ENCODE measurements at regions not wholly inside any gene's neighbourhood (a gene's known extent, or its start where the extent isn't known, plus 50 kb on each side); places are given as distances from the start of the nearest gene placed in this dataset.
A peak's percentile ranks its signal among the peaks of the same experiment; 100 is the strongest.

GRCh38 chr6:6994796-6995195 is 113.0 kb upstream of the RREB1 start:
- H3K4me2 ChIP-seq (ENCODE audit: insufficient read depth, low read length), result no peak overlapping the region
- BruUV-seq (replicated peaks), result no TSS peak
- no peak overlapping the region for H3K27ac ChIP-seq (ENCODE audit: extremely low read depth, low read depth, low read length)
- ATAC-seq (no peak), FAIRE-seq (no peak), DNase-seq (ENCODE audit: extremely low read depth in 1 of 4, low spot score in 3 of 4) (no peak)
- H3K9me1 ChIP-seq (ENCODE audit: control insufficient read depth, insufficient read depth, low read length), result no peaks in the 10 kb centered on the region
- intact Hi-C loops (cut with micrococcal nuclease), result no loop called here
- POLR2A ChIA-PET, result interaction anchor here (1.3 kb wide), 1 partner anchor 19 kb away, joined by 5 read pairs; no protein-coding TSS in a partner anchor
- H3K79me2 ChIP-seq (ENCODE audit: control insufficient read depth, insufficient read depth, low read length), result no peaks in the 10 kb centered on the region
- H3K4me3 ChIP-seq, result no peak overlapping the region
- H3K4me1 ChIP-seq (replicated peaks in 1 of 2; ENCODE audit: control insufficient read depth in 2 of 2, insufficient read depth in 2 of 2, low read length in 2 of 2), result peaks cover 0 to 9% of the 10 kb centered on the region in 2 experiments; a peak in 3 of 5 replicates
- H2AFZ ChIP-seq (ENCODE audit: low read depth, low read length), result peak overlapping the region; percentile 48; the same call in 1 of the 2 replicates
- no peaks in the 10 kb centered on the region for H4K20me1 ChIP-seq (replicated peaks; ENCODE audit: control insufficient read depth, insufficient read depth, low read length)
- in situ Hi-C loops (cut with MboI), result no loop called here
- no peaks in the 10 kb centered on the region for H3K36me3 ChIP-seq (ENCODE audit: control insufficient read depth, insufficient read depth, low read length)
- 80% methylated on average over 8 of the region's 8 CpGs for WGBS (ENCODE audit: insufficient coverage, low coverage, missing lambda C conversion rate)
- TF ChIP-seq MCM5 (IDR thresholded peaks at IDR 0.05; ENCODE audit: low read depth) (no peak), NCOA6 (IDR thresholded peaks at IDR 0.05) (no peak), PHF8 (IDR thresholded peaks at IDR 0.05; ENCODE audit: borderline replicate concordance, low read length) (no peak), YBX1 (IDR thresholded peaks at IDR 0.05) (no peak), ZNF76 (CRISPR knock-in tag; IDR thresholded peaks at IDR 0.05; ENCODE audit: borderline replicate concordance) (no peak), CBX5 (IDR thresholded peaks at IDR 0.05; ENCODE audit: borderline replicate concordance, low read depth) (no peak), HNRNPK (IDR thresholded peaks at IDR 0.05; ENCODE audit: low read depth, low read length, poor library complexity, severe bottlenecking) (no peak), MXI1 (IDR thresholded peaks at IDR 0.05; ENCODE audit: low read depth, low read length) (no peak), ZNF764 (CRISPR knock-in tag; IDR thresholded peaks at IDR 0.05; ENCODE audit: low read depth) (no peak)
- TF ChIP-seq, protein P1, sequence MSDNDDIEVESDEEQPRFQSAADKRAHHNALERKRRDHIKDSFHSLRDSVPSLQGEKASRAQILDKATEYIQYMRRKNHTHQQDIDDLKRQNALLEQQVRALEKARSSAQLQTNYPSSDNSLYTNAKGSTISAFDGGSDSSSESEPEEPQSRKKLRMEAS (CRISPR knock-in tag; IDR thresholded peaks at IDR 0.05), result no peak
- TF ChIP-seq, protein P2, sequence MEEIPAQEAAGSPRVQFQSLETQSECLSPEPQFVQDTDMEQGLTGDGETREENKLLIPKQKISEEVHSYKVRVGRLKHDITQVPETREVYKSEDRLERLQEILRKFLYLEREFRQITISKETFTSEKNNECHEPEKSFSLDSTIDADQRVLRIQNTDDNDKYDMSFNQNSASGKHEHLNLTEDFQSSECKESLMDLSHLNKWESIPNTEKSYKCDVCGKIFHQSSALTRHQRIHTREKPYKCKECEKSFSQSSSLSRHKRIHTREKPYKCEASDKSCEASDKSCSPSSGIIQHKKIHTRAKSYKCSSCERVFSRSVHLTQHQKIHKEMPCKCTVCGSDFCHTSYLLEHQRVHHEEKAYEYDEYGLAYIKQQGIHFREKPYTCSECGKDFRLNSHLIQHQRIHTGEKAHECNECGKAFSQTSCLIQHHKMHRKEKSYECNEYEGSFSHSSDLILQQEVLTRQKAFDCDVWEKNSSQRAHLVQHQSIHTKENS (CRISPR knock-in tag; IDR thresholded peaks at IDR 0.05), result no peak
- no peaks in the 10 kb centered on the region for H3K27me3 ChIP-seq (ENCODE audit: control insufficient read depth in 2 of 2, insufficient read depth in 2 of 2, low read length in 2 of 2)
- H3K9ac ChIP-seq (ENCODE audit: insufficient read depth in 1 of 2, low read depth in 2 of 2, low read length in 2 of 2), result no peak overlapping the region
- CTCF ChIA-PET (ENCODE audit: low intra/inter-chr PET ratio), result no interaction called here
- H3K9me3 ChIP-seq (replicated peaks; ENCODE audit: control insufficient read depth, insufficient read depth, low read depth, low read length), result no peaks in the 10 kb centered on the region

All from K562 (cell line).